ENCODE measurements at regions not wholly inside any gene's neighbourhood (a gene's known extent, or its start where the extent isn't known, plus 50 kb on each side); places are given as distances from the start of the nearest gene placed in this dataset.

DNA sequence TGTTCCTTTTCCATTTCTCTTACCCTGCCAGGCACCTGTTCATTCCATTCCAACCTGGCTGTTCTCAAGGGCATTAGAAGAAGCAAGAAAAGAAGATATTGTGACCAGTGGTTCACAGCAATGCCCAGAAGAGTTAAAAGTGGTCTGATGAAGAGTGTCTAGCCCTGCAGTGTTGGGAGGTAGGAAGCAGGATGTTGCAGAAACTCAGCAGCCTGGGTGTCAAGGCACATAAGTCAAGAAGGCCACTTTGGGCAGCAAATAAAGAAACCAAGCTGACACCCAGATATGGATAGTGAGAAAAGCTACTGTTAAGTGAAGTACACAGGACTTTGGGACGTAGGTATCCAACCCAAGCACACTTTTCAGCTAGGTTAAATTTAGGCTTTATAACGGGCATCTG lies 199.9 kb upstream of the SATB1 start:
- no peak overlapping the region for H3K9ac ChIP-seq (ENCODE audit: low read length)
- no peaks in the 10 kb centered on the region for H3K9me3 ChIP-seq (ENCODE audit: control insufficient read depth, insufficient read depth, low read depth, low read length)
- no peaks in the 10 kb centered on the region for H3K4me1 ChIP-seq (ENCODE audit: control insufficient read depth, insufficient read depth, low read length)
- H3K4me3 ChIP-seq (ENCODE audit: low read depth, low read length): no peak overlapping the region
- no peaks in the 10 kb centered on the region for H3K27me3 ChIP-seq (ENCODE audit: control insufficient read depth, insufficient read depth, low read length)
- no peak overlapping the region for H3K27ac ChIP-seq (ENCODE audit: low read depth, low read length)
- no peaks in the 10 kb centered on the region for H3K36me3 ChIP-seq (ENCODE audit: control insufficient read depth, insufficient read depth, low read length)

DNA sequence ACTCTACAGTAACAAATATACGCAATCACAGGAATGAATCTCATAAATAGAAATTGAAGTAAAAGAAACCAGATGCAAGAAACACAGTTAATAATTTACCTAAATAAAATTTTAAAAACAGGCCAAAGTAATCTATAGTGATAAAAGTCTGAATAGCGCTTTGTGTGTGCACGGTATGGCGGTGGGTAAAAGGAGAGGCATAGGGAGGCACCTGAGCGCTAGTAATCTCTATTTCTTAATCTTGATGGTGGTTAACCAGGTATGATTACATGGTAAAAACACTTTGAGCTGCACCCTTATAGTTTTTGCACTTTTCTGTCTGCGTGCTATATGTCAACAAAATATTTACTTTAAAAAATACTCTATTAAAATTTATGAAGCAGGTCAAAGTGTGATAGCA lies 198.1 kb upstream of the SATB1 start:
- no peaks in the 10 kb centered on the region for H3K27me3 ChIP-seq (ENCODE audit: control insufficient read depth, insufficient read depth, low read length)
- H3K36me3 ChIP-seq (ENCODE audit: control insufficient read depth, insufficient read depth, low read length): no peaks in the 10 kb centered on the region
- no peak overlapping the region for H3K9ac ChIP-seq (ENCODE audit: low read length)
- H3K27ac ChIP-seq (ENCODE audit: low read depth, low read length): no peak overlapping the region
- H3K4me3 ChIP-seq (ENCODE audit: low read depth, low read length): no peak overlapping the region
- no peaks in the 10 kb centered on the region; the same call in 1 of the 2 replicates for H3K4me1 ChIP-seq (ENCODE audit: control insufficient read depth, insufficient read depth, low read length)
- no peaks in the 10 kb centered on the region for H3K9me3 ChIP-seq (ENCODE audit: control insufficient read depth, insufficient read depth, low read depth, low read length)

DNA sequence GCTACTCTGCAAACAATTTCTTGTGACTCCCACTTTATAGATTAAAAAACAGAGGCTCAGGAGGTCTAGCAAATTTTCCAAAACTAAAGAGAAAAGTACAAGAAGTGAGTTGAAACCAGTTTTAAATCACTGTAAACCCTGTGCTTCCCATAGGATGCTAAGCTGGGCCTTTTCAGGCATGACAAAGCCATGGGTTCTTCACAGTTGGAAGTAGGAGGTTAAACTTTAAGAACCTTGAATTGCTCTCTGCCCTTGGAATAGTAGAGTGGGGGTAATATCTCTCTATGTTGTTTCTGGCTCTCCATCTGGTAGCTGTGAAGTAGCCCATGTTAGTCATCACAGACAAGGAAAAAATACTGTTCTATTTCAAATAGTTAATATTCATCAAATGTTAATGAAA lies 193.6 kb upstream of the SATB1 start:
- H3K4me3 ChIP-seq (ENCODE audit: low read depth, low read length): no peak overlapping the region
- H3K36me3 ChIP-seq (ENCODE audit: control insufficient read depth, insufficient read depth, low read length): no peaks in the 10 kb centered on the region
- no peak overlapping the region for H3K9ac ChIP-seq (ENCODE audit: low read length)
- no peaks in the 10 kb centered on the region; the same call in 1 of the 2 replicates for H3K4me1 ChIP-seq (ENCODE audit: control insufficient read depth, insufficient read depth, low read length)
- no peaks in the 10 kb centered on the region for H3K9me3 ChIP-seq (ENCODE audit: control insufficient read depth, insufficient read depth, low read depth, low read length)
- no peak overlapping the region for H3K27ac ChIP-seq (ENCODE audit: low read depth, low read length)
- no peaks in the 10 kb centered on the region for H3K27me3 ChIP-seq (ENCODE audit: control insufficient read depth, insufficient read depth, low read length)

DNA sequence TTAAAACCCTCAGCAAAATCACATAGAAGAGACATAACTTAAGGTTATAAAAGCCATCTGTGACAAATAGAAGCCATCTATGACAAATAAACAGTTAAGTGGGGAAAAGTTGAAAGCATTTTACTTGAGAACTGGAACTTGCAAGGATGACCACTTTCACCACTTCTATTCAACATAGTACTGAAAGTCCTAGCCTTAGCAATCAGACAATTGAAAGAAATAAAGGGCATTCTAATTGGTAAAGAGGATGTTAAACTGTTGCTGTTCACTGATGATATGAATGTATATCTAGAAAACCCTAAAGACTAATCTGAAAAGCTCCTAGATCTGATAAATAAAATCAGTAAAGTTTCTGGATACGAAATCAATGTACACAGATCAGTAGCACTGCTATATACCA lies 186.9 kb upstream of the SATB1 start:
- no peak overlapping the region for H3K27ac ChIP-seq (ENCODE audit: low read depth, low read length)
- no peak overlapping the region for H3K9ac ChIP-seq (ENCODE audit: low read length)
- H3K9me3 ChIP-seq (ENCODE audit: control insufficient read depth, insufficient read depth, low read depth, low read length): no peaks in the 10 kb centered on the region
- H3K4me1 ChIP-seq (ENCODE audit: control insufficient read depth, insufficient read depth, low read length): no peaks in the 10 kb centered on the region
- no peaks in the 10 kb centered on the region for H3K36me3 ChIP-seq (ENCODE audit: control insufficient read depth, insufficient read depth, low read length)
- H3K27me3 ChIP-seq (ENCODE audit: control insufficient read depth, insufficient read depth, low read length): no peaks in the 10 kb centered on the region
- no peak overlapping the region for H3K4me3 ChIP-seq (ENCODE audit: low read depth, low read length)

DNA sequence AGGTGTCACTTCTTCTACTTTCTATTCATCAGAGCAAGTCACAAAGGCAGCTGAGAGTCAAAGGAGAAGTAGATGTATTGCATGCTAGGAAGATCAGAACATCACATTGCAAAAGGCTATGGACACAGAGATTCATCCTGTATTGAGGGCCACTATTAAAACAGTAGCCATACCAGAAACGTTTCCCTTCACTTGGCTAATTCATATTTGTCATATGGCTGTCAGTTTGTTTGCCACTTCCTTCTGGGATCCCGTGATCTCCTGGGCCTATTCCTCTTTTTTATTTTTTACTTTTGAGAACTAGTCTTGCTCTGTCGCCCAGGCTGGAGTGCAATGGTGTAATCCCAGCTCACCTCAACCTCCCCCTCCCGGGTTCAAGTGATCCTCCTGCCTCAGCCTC lies 184.0 kb upstream of the SATB1 start:
- H3K9ac ChIP-seq (ENCODE audit: low read length): no peak overlapping the region
- H3K9me3 ChIP-seq (ENCODE audit: control insufficient read depth, insufficient read depth, low read depth, low read length): no peaks in the 10 kb centered on the region
- H3K27ac ChIP-seq (ENCODE audit: low read depth, low read length): no peak overlapping the region
- no peaks in the 10 kb centered on the region for H3K36me3 ChIP-seq (ENCODE audit: control insufficient read depth, insufficient read depth, low read length)
- no peaks in the 10 kb centered on the region for H3K4me1 ChIP-seq (ENCODE audit: control insufficient read depth, insufficient read depth, low read length)
- no peaks in the 10 kb centered on the region for H3K27me3 ChIP-seq (ENCODE audit: control insufficient read depth, insufficient read depth, low read length)
- no peak overlapping the region for H3K4me3 ChIP-seq (ENCODE audit: low read depth, low read length)

DNA sequence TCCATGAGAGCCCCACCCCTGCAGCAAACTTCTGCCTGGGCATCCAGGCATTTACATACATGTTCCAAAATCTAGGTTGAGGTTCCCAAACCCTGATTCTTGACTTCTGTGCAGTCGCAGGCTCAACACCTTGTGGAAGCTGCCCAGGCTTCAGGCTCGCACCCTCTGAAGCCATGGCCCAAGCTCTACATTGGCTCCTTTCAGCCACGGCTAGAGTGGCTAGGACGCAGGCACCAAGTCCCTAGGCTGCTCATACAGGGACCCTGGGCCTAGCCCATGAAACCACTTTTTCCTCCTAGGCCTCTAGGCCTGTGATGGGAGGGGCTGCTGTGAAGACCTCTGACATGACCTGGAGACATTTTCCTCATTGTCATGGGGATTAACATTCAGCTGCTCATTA lies 172.8 kb upstream of the SATB1 start:
- H3K4me3 ChIP-seq (ENCODE audit: low read depth, low read length): no peak overlapping the region
- H3K27ac ChIP-seq (ENCODE audit: low read depth, low read length): no peak overlapping the region
- no peaks in the 10 kb centered on the region for H3K4me1 ChIP-seq (ENCODE audit: control insufficient read depth, insufficient read depth, low read length)
- H3K36me3 ChIP-seq (ENCODE audit: control insufficient read depth, insufficient read depth, low read length): no peaks in the 10 kb centered on the region
- H3K27me3 ChIP-seq (ENCODE audit: control insufficient read depth, insufficient read depth, low read length): no peaks in the 10 kb centered on the region
- no peak overlapping the region for H3K9ac ChIP-seq (ENCODE audit: low read length)
- H3K9me3 ChIP-seq (ENCODE audit: control insufficient read depth, insufficient read depth, low read depth, low read length): peaks cover 19% of the 10 kb centered on the region

DNA sequence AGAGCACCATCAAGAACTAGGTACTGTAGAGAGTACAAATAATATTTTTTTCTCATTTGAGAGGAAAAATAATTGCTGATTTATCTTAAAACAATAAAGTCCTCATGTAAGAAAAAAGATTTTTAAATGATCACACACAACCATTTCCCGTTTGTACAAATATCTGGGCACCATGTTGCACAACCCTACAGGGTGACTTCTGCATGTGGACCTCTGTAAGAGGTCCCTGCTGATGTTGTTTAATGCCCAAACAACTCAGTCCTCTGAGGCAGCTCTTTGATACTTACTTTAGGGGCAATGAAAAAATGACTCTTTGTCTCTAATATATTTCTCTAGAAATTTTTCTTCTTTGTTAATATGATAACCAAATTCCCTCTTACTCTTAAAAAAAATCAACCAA lies 168.1 kb upstream of the SATB1 start:
- H3K36me3 ChIP-seq (ENCODE audit: control insufficient read depth, insufficient read depth, low read length): no peaks in the 10 kb centered on the region
- no peak overlapping the region for H3K4me3 ChIP-seq (ENCODE audit: low read depth, low read length)
- H3K9ac ChIP-seq (ENCODE audit: low read length): no peak overlapping the region
- no peaks in the 10 kb centered on the region for H3K27me3 ChIP-seq (ENCODE audit: control insufficient read depth, insufficient read depth, low read length)
- no peak overlapping the region for H3K27ac ChIP-seq (ENCODE audit: low read depth, low read length)
- H3K9me3 ChIP-seq (ENCODE audit: control insufficient read depth, insufficient read depth, low read depth, low read length): peaks cover 16% of the 10 kb centered on the region
- no peaks in the 10 kb centered on the region; the same call in 1 of the 2 replicates for H3K4me1 ChIP-seq (ENCODE audit: control insufficient read depth, insufficient read depth, low read length)

DNA sequence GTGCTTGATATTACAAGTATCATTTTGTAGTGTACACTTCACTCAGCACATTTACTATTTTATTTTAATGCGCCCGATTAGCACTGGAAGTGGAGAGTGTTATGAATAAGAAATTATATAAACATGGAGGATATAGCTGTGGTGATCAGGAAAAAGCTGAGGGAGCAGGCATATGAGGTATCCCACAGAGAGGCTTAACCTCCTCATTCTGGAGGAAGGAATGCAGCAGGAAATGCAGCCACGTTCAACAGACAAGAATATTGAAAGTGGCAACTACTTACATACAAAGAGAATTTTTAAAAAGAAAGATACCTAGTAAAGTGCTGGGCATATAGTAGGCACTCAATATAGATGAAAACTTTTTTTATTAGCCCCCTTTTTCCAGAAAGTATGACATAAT lies 166.0 kb upstream of the SATB1 start:
- Histone ChIP-seq H3K27me3 (ENCODE audit: control insufficient read depth, insufficient read depth, low read length) (no peaks in the 10 kb centered on the region), H3K27ac (ENCODE audit: low read depth, low read length) (no peak overlapping the region), H3K4me1 (ENCODE audit: control insufficient read depth, insufficient read depth, low read length) (no peaks in the 10 kb centered on the region; the same call in 1 of the 2 replicates), H3K36me3 (ENCODE audit: control insufficient read depth, insufficient read depth, low read length) (no peaks in the 10 kb centered on the region), H3K4me3 (ENCODE audit: low read depth, low read length) (no peak overlapping the region), H3K9me3 (ENCODE audit: control insufficient read depth, insufficient read depth, low read depth, low read length) (no peaks in the 10 kb centered on the region), H3K9ac (ENCODE audit: low read length) (no peak overlapping the region)

DNA sequence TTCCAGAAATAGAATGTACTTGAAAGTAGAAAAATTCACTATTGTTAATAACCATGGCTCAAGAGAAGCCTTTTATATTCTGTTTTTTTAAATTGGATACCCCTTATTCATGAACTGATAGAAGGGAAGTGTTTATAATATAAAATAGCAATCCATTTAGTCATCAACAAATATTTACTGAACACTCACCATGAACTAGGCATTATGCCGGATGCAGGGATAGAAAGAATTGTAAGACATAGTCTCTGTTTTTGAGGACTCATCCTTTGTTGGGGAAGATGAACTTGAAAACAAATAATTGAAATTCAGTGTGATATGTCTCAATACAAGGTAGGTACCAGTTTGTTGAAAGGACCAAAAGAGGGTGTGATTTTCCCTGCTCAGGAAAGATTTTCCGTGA lies 160.9 kb upstream of the SATB1 start:
- Histone ChIP-seq H3K27ac (ENCODE audit: low read depth, low read length) (no peak overlapping the region), H3K4me1 (ENCODE audit: control insufficient read depth, insufficient read depth, low read length) (no peaks in the 10 kb centered on the region; the same call in 1 of the 2 replicates), H3K4me3 (ENCODE audit: low read depth, low read length) (no peak overlapping the region), H3K27me3 (ENCODE audit: control insufficient read depth, insufficient read depth, low read length) (no peaks in the 10 kb centered on the region), H3K9me3 (ENCODE audit: control insufficient read depth, insufficient read depth, low read depth, low read length) (no peaks in the 10 kb centered on the region), H3K9ac (ENCODE audit: low read length) (no peak overlapping the region), H3K36me3 (ENCODE audit: control insufficient read depth, insufficient read depth, low read length) (no peaks in the 10 kb centered on the region)

DNA sequence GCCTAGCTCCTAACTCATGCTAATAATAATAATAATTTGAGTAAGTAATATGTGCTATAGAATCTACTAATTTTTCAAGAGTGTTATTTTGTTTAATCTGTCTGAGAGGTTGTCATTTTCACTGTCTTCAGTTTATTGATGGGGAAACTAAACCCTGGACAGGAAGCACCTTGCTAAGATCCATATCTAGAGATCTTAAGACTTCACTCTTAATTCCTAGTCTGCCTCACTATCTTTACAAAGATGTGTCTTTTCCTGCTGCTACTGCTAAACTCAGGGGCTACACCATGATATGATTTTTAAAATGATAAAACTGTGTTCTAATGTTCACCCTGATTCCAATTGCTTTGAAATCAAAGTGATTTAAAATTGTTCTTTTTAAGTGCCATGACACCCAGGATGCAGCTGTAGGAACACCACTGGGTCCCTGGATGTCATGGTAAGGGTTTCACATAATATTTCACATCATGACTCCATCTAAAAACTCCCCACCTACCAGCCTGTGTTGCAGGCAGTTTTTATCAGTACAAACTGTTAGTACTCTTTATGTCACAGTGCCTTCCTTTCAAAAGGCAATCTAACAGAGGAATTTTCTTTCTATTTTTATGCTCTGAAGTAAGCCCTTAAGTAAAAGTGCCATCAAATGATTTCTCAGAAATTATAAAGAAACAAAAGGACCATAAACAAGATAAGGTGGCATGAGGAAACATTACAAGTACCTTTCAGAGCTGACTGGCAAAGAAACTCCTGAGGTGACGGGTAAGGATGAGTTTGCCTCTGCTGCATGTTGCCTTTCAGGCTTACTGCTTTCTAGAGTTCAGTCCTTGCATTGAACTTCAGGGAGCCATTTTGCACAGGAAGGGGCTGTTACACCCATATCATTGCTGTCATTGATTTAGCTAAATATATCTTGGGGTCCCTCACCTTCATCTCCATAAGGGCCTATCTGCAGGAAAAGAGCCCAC lies 160.1 kb upstream of the SATB1 start:
- no peaks in the 10 kb centered on the region for H3K9me3 ChIP-seq (ENCODE audit: control insufficient read depth, insufficient read depth, low read depth, low read length)
- no peak overlapping the region for H3K27ac ChIP-seq (ENCODE audit: low read depth, low read length)
- H3K9ac ChIP-seq (ENCODE audit: low read length): no peak overlapping the region
- no peaks in the 10 kb centered on the region for H3K36me3 ChIP-seq (ENCODE audit: control insufficient read depth, insufficient read depth, low read length)
- H3K4me1 ChIP-seq (ENCODE audit: control insufficient read depth, insufficient read depth, low read length): no peaks in the 10 kb centered on the region; the same call in 1 of the 2 replicates
- no peaks in the 10 kb centered on the region for H3K27me3 ChIP-seq (ENCODE audit: control insufficient read depth, insufficient read depth, low read length)
- no peak overlapping the region for H3K4me3 ChIP-seq (ENCODE audit: low read depth, low read length)

DNA sequence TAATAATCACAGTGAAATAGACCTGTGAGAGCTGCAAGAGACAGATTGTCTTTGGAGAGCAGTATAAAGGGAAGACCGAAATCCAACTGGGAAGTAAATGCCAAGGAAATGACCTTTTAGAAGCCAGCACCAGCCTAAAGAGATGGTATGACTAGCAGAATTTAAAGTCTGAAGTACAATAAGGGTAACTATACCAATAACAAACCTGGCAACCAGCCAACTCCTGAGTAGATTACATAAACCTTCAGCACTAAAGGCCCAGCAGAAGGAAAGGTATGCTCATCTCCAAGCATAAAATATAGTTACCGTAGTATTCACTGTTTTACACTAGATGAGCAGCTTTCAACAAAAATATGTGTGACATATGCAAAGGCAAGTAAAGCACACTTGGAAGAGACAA lies 155.1 kb upstream of the SATB1 start:
- no peaks in the 10 kb centered on the region for H3K27me3 ChIP-seq (ENCODE audit: control insufficient read depth, insufficient read depth, low read length)
- no peak overlapping the region for H3K27ac ChIP-seq (ENCODE audit: low read depth, low read length)
- no peaks in the 10 kb centered on the region for H3K36me3 ChIP-seq (ENCODE audit: control insufficient read depth, insufficient read depth, low read length)
- no peak overlapping the region for H3K9ac ChIP-seq (ENCODE audit: low read length)
- H3K4me3 ChIP-seq (ENCODE audit: low read depth, low read length): no peak overlapping the region
- no peaks in the 10 kb centered on the region for H3K4me1 ChIP-seq (ENCODE audit: control insufficient read depth, insufficient read depth, low read length)
- no peaks in the 10 kb centered on the region for H3K9me3 ChIP-seq (ENCODE audit: control insufficient read depth, insufficient read depth, low read depth, low read length)

All from HUES6 (cell line).